DOHH2 (cell line): ENCODE measurements at regions not wholly inside any gene's neighbourhood (a gene's known extent, or its start where the extent isn't known, plus 50 kb on each side); places are given as distances from the start of the nearest gene placed in this dataset.

Source experiments
- H3F3A ChIP-seq: fragments of 200-600 bp; sonication (generic), shearing (Covaris generic); 2 replicates; pipeline ENCODE4 v1.6.0; 2016; ENCODE audit warnings: antibody characterized with exemption, mild to moderate bottlenecking; ENCODE audit not compliant: control insufficient read depth, insufficient read depth
- H3K27ac ChIP-seq: fragments of 200-600 bp; sonication (generic); 2 replicates; pipeline ENCODE4 v1.5.1; 2014; ENCODE audit warnings: low read depth, mild to moderate bottlenecking, low read length, moderate library complexity
- H3K27me3 ChIP-seq: fragments of 200-600 bp; sonication (generic); 2 replicates; pipeline ENCODE4 v1.6.1; 2014; ENCODE audit warnings: mild to moderate bottlenecking, low read length, mixed read lengths; ENCODE audit not compliant: control insufficient read depth
- H3K36me3 ChIP-seq: fragments of 200-600 bp; sonication (generic); 2 replicates; pipeline ENCODE4 v1.6.1; 2014; ENCODE audit warnings: mild to moderate bottlenecking, low read length, moderate library complexity, mixed read lengths; ENCODE audit not compliant: control insufficient read depth
- H3K4me1 ChIP-seq: fragments of 200-600 bp; sonication (generic); 2 replicates; pipeline ENCODE4 v1.6.1; 2014; ENCODE audit warnings: mild to moderate bottlenecking, low read length, mixed read lengths; ENCODE audit not compliant: control insufficient read depth
- H3K4me2 ChIP-seq: fragments of 200-600 bp; sonication (generic); 2 replicates; pipeline ENCODE4 v1.6.0; 2014; ENCODE audit warnings: mild to moderate bottlenecking, low read length, moderate library complexity
- H3K4me3 ChIP-seq: fragments of 200-600 bp; sonication (generic); 2 replicates; pipeline ENCODE4 v1.5.1; 2014; ENCODE audit warnings: mild to moderate bottlenecking, low read length, mixed read lengths
- H3K79me2 ChIP-seq: fragments of 200-600 bp; sonication (generic); 2 replicates; pipeline ENCODE4 v1.6.1; 2014; ENCODE audit warnings: mild to moderate bottlenecking, low read length, mixed read lengths; ENCODE audit not compliant: control insufficient read depth
- H3K9me2 ChIP-seq: fragments of 200-600 bp; sonication (generic); replicated peaks from 2 replicates; pipeline ENCODE4 v1.6.1; 2014; ENCODE audit warnings: mild to moderate bottlenecking, low read length, mixed read lengths; ENCODE audit not compliant: control insufficient read depth
- H3K9me3 ChIP-seq: fragments of 200-600 bp; sonication (generic); 2 replicates; pipeline ENCODE4 v1.6.1; 2014; ENCODE audit warnings: antibody characterized with exemption, low read length, mixed read lengths; ENCODE audit not compliant: control insufficient read depth, insufficient read depth
- H4K20me1 ChIP-seq: fragments of 200-600 bp; sonication (generic); 2 replicates; pipeline ENCODE4 v1.6.0; 2014; ENCODE audit warnings: low read depth, mild to moderate bottlenecking, antibody characterized with exemption, low read length, moderate library complexity; ENCODE audit not compliant: control insufficient read depth, insufficient read depth
- EZH2phosphoT487 ChIP-seq: fragments of 200-600 bp; sonication (generic); IDR thresholded peaks from 2 replicates; pipeline ENCODE4 v1.6.1; 2017; ENCODE audit warnings: borderline replicate concordance, mild to moderate bottlenecking, antibody characterized with exemption, low read length, moderate library complexity, mixed read lengths
- TF ChIP-seq, protein P1 (sequence below): fragments of 200-600 bp; sonication (generic); IDR thresholded peaks from one replicate; pipeline ENCODE4 v1.5.1; 2014; ENCODE audit warnings: antibody characterized with exemption, mild to moderate bottlenecking, low read depth, low read length; ENCODE audit not compliant: poor library complexity, severe bottlenecking

DNA sequence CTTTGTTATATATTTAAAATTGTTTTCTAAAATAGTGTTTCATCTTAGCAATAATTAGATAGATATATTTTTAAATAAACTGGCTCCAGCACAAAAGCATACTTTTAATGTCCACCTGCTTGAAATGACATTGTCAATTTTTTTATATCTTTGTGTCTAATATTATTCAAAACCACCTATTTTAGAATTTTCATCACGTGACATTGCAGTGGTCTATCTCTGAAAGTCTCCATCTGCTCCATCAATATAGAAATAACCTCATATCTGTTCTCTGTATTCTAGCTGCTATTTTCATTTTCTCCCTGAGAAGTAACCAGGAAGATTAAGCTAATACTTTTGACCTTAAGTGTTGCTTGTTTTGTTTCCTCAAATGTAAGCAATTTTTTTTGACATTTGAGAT lies 248.0 kb upstream of the CNTNAP5 start:
- H3K4me2 ChIP-seq = no peak overlapping the region
- no peaks in the 10 kb centered on the region for H3K4me1 ChIP-seq
- TF ChIP-seq EZH2phosphoT487 = no peak
- H3K27ac ChIP-seq = no peak overlapping the region
- no peaks in the 10 kb centered on the region for H4K20me1 ChIP-seq
- no peaks in the 10 kb centered on the region for H3K36me3 ChIP-seq
- no peaks in the 10 kb centered on the region for H3K27me3 ChIP-seq
- H3K9me2 ChIP-seq = no peaks in the 10 kb centered on the region
- H3F3A ChIP-seq = no peaks in the 10 kb centered on the region
- no peaks in the 10 kb centered on the region for H3K9me3 ChIP-seq
- H3K4me3 ChIP-seq = no peak overlapping the region
- H3K79me2 ChIP-seq = no peaks in the 10 kb centered on the region

- H3K4me1 ChIP-seq = no peaks in the 10 kb centered on the region
- H3K79me2 ChIP-seq = no peaks in the 10 kb centered on the region
- no peak for TF ChIP-seq EZH2phosphoT487
- TF ChIP-seq, protein P1, sequence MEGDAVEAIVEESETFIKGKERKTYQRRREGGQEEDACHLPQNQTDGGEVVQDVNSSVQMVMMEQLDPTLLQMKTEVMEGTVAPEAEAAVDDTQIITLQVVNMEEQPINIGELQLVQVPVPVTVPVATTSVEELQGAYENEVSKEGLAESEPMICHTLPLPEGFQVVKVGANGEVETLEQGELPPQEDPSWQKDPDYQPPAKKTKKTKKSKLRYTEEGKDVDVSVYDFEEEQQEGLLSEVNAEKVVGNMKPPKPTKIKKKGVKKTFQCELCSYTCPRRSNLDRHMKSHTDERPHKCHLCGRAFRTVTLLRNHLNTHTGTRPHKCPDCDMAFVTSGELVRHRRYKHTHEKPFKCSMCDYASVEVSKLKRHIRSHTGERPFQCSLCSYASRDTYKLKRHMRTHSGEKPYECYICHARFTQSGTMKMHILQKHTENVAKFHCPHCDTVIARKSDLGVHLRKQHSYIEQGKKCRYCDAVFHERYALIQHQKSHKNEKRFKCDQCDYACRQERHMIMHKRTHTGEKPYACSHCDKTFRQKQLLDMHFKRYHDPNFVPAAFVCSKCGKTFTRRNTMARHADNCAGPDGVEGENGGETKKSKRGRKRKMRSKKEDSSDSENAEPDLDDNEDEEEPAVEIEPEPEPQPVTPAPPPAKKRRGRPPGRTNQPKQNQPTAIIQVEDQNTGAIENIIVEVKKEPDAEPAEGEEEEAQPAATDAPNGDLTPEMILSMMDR = no peak
- no peaks in the 10 kb centered on the region for H3K27me3 ChIP-seq
- H3K4me2 ChIP-seq = no peak overlapping the region
- no peak overlapping the region for H3K27ac ChIP-seq
- no peaks in the 10 kb centered on the region for H3K9me3 ChIP-seq
- no peaks in the 10 kb centered on the region for H3K9me2 ChIP-seq
- H3K36me3 ChIP-seq = no peaks in the 10 kb centered on the region
- no peaks in the 10 kb centered on the region for H3F3A ChIP-seq
- no peak overlapping the region for H3K4me3 ChIP-seq
- no peaks in the 10 kb centered on the region for H4K20me1 ChIP-seq
These were observed 241.9 kb upstream of the CNTNAP5 start for GRCh38 chr2:123783164-123783563.

GRCh38 chr2:123785332-123785731 lies 239.8 kb upstream of the CNTNAP5 start:
- H3K27ac ChIP-seq = no peak overlapping the region
- no peaks in the 10 kb centered on the region for H3K27me3 ChIP-seq
- H3K79me2 ChIP-seq = no peaks in the 10 kb centered on the region
- H3F3A ChIP-seq = no peaks in the 10 kb centered on the region
- no peaks in the 10 kb centered on the region for H4K20me1 ChIP-seq
- no peak overlapping the region for H3K4me2 ChIP-seq
- no peaks in the 10 kb centered on the region for H3K9me3 ChIP-seq
- TF ChIP-seq EZH2phosphoT487 = no peak
- TF ChIP-seq, protein P1 = no peak
- H3K4me3 ChIP-seq = no peak overlapping the region
- H3K9me2 ChIP-seq = no peaks in the 10 kb centered on the region
- no peaks in the 10 kb centered on the region for H3K4me1 ChIP-seq
- H3K36me3 ChIP-seq = no peaks in the 10 kb centered on the region

DNA sequence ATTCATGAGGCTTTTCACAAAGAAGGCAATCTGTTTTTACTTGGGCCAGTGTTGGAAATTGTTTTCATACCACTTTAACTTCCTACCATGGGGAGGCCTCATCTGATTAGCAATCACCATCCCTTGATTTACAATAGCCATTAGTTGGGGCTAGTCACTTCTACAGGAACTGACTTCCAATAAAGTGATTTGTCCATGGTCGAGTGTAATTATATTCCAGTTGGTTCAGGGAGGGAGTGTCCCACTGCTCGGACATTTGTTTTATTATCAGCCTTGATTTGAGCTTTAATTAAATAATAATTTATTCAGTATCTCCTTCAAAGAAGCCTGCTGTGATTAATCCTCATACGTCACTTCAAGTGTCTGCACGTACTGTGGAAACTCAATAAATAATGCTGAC lies 233.9 kb upstream of the CNTNAP5 start:
- no peak overlapping the region for H3K4me2 ChIP-seq
- H3F3A ChIP-seq = no peaks in the 10 kb centered on the region
- H3K27ac ChIP-seq = no peak overlapping the region
- H4K20me1 ChIP-seq = no peaks in the 10 kb centered on the region
- no peaks in the 10 kb centered on the region for H3K79me2 ChIP-seq
- no peak overlapping the region for H3K4me3 ChIP-seq
- no peaks in the 10 kb centered on the region for H3K9me3 ChIP-seq
- H3K27me3 ChIP-seq = no peaks in the 10 kb centered on the region
- TF ChIP-seq, protein P1 = no peak
- no peak for TF ChIP-seq EZH2phosphoT487
- H3K4me1 ChIP-seq = no peaks in the 10 kb centered on the region
- no peaks in the 10 kb centered on the region for H3K36me3 ChIP-seq
- no peaks in the 10 kb centered on the region for H3K9me2 ChIP-seq
